ELF-1 (cell line): ENCODE measurements at regions not wholly inside any gene's neighbourhood (a gene's known extent, or its start where the extent isn't known, plus 50 kb on each side); places are given as distances from the start of the nearest gene placed in this dataset.
A peak's percentile ranks its signal among the peaks of the same experiment; 100 is the strongest.

Source experiments
- DNase-seq: peaks from one replicate; pipeline ENCODE4 v3.0.0-alpha.2; 2016; ENCODE audit warnings: low read depth, low spot score

DNA sequence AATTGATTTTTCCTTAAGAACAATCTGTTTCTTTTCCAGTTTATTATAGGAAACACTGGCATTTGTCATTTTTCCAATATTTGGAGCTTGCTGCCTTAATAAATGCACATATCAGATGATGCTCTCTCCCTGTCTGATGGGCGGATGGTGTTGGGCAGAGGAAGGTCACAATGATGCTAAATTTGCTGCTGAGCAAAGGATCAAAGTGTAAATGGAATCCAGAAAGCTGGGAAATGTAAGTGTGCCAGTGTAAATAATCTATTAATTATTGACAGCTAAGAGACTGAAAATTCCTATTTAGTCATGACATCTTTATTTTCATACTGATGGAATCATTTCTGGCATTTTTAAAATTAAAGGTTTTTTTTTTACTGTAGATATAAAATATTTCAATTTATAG lies 243.2 kb downstream of the PTBP2 start:
- no peak for DNase-seq

DNA sequence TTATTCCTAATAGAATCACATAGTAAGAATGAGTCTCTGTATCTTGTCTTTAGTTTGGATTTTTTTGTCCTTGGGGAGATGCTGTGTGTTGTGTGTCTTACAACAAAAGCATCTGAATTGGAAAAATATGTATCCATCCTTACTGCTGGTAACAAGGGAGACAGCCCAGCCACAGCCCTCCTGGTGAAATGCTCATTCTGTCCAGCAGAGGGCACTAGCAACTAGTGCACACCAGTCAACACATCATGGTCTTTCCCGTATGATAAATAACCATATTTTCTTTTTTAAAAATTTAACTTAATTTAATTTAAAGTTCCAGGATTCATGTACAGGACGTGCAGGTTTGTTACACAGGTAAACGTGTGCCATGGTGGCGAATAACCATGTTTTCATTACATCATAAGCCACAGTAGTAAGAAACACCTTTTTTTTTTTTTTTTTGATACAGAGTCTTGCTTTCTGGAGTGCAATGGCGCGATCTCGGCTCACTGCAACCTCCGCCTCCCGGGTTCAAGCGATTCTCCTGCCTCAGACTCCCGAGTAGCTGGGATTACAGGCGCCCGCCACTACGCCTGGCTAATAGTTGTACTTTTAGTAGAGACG lies 245.1 kb downstream of the PTBP2 start:
- peak; percentile 80 for DNase-seq

DNA sequence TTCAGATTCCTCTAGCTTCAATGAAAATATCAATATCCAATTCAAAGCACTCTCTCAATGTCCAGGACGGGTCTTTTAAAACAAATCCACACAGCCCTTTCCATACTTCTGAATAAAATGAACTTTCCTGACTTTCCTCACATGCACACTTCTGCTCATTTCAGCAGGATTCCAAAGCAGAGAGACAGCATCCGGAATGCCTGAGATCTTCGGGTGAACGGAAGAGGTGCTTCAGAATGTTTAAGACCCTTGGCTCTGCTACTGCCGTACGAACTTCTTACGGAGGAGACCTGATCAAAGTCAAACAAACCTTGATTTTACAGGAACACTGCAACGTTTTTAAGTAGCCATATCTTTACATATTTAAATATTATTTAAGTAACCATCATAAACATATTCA lies 245.7 kb downstream of the PTBP2 start:
- no peak for DNase-seq

DNA sequence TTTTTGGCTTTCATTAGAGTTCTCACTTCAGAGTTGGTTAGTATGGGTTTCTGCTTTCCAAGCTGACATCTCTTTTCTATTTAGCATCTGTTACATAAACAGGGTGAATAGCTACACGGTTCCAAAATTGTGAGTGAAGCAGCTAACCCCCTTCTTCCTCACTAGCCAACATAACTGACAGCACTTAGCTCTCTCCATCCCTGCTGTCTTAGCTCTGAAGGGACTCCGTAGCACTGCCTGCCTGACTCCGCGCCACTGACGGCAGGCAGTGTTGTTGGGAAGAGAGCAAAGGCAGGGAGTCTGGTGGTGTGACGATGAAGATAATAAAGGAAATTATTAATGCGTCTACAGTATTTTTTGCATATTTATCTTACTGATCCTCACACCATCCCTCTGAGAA lies 247.0 kb downstream of the PTBP2 start:
- DNase-seq, result no peak

DNA sequence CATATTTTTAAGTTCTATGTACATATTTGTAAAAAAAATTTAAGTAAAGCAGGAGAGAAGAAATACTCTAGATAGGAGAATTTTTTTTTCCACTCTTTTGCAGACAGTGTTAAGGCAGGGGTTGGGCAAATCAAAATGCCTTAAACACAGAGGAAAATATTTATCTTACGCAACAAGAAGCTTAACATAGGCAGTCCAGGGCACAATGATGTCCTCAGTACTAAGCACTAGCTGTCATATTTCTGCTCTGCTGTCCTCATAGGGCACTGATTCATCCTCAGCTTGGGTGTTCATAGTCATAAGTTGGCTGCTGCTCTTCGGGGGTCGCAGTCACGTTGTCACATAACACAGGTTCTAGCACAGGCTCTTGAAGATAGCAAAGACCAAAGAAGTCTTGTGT lies 247.4 kb downstream of the PTBP2 start:
- no peak for DNase-seq

DNA sequence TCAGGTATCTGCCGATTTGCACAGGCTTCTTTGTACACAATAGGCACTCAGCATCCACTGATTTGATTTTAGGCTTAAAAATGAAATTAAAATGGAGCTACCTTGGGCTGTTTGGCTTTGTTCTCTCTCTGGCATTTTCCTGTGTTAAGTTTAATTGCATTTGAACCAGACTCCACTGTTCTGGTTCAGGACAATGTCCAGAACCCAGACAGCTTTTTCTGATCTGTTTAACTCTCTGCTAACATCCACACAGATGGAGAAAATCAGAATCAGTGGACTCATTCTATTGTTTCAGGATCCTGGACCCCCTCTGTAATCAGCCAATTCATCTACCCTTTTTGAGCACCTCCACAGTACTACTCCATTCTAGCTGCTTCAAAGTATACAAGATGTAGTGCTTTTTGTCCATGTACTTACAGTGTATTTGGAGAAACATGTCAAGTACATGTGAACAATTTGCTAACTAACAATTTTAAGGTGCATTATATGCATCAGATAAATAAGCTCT lies 248.1 kb downstream of the PTBP2 start:
- DNase-seq, result no peak

DNA sequence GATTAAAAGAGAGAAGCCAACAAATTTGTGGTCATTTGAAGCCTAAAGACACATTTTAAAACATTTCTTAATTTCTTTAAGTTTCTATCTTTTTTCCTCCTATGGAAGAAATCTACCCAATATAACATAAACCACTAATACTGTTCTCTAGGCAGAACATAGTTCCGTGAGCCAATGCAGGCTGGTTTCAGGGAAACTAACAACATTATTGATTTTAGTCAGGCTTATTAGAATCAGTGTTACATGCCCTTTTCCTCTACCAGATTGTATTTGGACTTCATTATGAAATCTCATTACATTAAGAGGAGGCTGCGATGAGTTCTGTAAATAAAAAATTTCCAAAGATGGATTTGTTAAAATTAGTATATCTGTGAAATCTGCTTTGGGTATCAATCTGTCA lies 249.9 kb downstream of the PTBP2 start:
- no peak for DNase-seq

DNA sequence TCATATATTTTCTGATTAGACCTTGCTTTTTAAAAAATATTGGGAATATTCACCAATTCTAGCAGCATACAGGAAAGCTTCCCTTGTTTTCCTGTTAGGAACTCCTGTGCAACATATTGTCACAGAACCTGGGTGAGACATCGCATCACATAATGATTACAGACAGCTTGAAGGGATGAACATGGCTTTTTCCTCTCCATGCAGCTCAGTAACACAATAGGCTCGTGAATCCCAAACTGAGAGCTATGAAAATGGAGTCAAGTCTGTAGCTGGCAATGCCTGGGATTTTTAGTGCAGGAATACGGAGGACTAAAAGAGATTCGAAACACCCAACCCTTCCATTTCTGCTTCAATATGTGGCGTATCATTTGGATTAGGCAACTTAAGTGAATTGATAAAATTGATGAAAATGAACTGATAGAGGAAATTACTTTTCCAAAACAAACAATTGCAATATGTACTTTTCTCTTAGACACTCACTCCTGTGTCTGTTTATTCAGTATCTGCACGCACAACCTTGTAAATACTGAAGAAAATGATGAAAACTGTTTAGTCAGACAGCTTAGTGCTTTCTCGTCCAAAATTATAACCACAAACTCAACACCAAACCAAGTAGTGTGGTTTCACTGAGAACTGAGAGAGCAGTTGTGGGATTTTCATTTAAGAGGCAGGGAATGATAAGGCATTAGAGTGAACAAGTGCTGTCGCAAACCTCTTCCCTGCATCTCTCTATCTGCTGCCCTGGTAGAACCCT lies 250.4 kb downstream of the PTBP2 start:
- no peak for DNase-seq

DNA sequence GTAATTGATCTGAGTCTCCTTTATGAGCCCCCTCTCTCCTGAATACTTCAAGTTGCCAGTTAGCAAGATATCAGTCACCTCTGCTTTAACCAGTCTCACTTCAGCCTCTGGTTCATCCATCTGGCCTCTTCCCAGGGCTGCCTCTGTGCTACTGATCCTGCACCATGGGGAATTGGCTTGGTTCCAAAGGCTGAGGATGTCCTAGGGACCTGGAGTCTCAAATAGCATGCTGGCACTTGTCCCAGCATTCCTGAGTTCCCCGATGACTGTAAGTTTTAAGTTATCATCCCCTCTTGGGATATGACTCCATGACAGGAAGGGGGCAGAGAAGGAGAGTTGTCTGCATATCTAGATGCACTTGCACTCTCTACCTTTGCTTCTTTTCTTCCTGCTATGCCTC lies 252.0 kb downstream of the PTBP2 start:
- DNase-seq, result no peak

DNA sequence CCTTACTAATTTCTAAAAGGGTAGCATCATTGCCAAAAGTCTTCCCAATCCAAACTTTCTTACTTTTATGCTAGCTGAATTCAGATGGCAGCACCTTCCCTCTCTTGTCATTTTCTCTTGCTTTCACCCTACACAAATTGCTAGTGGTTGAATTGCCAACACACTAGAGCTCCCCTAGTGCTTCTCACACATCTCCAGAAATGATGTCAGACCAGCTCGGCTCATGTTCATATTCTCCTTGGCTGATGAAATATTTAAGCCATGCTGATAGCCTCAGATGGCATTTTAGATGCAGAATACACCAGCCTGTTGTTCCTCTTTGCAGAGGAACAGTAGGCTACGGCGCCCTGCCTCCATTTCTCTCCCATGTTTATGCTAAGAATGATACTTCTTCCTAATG lies 256.9 kb downstream of the PTBP2 start:
- no peak for DNase-seq

DNA sequence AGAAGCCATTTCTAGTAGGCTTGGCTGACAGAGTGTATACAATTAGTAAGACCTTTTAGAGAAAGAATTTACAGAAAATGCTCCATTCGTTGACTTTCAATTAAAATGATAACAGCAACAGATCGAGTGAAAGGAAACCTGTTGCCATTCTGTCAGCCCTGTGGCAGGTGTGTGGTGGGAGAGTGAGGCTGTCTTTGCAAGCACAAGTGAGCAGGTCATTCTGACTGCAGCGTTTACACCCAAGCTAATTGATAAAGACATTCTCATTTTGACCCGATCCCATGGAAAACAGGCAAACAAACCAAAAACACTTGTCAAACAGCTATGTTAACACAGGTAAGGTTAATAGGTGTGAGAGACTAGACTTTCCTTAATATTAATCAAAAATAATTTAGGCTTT lies 257.3 kb downstream of the PTBP2 start:
- DNase-seq, result no peak

DNA sequence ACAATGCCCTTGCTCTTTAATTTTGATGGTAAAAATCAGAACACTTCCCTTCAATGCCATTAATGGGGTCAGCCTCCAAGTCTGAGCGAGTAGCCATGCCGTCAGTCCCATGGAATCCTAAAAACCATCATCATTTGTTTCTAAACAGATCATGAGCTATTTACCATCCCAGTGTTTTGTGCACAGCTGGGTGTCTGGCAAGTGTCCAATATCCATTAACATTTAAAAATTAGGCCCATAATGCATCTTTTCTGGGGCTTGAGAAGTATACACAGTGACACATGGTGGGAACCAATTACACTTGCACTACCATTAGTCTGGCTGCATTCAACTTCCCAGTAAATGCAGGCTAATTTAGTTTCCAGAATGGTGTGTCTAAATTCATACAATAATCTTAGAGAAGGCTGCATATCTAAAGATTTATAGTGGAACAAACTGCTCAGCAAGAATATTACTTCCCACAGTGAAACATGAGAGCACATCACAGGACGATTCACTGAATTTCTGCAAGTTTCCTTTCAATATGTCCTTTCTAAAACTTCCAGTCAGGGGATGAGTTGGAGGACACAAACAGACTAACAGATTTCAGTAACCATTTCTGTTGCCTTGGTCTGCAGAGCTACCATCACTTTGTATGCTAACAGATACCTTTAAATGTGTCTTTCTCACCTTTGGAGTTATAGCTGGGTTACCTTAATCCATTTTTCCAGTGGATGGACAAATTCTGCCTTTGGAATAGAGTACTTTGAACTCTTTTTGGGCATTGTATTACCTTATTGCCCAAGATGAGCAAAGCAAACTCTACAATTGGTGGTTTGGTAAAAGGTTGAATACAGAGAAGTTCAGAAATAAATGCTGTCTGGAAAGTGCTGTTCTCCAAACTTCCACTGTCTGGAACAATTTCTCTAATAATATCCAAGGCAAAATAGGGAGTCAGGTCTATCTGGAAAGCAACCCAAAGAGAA lies 258.0 kb downstream of the PTBP2 start:
- no peak for DNase-seq

DNA sequence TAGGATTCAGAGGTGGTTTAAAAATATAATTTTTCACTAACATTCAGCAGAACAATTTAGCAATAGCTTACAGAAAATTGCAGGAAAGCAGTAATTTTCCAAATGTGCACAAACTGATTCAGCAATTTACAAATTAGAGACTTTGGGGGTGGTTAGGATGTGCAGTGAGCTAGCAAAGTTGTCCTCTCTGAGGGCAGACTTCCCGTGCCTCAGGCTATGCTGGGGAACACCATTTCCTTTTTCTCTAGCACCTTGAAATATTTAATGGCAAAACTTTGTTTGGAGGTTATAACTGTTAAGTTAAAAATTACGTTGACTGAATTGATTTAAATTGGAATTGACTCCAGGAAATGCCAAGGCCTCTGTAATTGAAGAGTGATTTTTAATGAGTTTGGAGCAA lies 258.9 kb downstream of the PTBP2 start:
- no peak for DNase-seq

DNA sequence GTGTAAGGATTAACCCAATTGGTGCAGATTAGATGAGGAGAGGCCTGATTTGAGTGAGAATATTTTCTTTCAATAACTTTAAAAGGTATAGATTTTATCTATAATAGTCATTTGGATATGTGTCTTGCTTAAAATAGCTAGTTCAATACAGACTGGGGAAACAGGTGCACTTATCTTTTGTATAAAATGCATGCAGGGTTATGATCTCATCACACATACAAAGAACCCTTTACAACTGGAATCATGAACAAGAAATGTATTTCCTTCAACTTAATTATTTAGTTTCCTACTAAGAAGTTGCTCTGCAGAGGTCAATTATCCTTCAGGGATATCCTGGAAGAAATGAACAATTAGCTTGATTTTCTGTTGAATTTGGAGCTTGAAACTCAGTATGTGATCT lies 259.6 kb downstream of the PTBP2 start:
- DNase-seq, result no peak

DNA sequence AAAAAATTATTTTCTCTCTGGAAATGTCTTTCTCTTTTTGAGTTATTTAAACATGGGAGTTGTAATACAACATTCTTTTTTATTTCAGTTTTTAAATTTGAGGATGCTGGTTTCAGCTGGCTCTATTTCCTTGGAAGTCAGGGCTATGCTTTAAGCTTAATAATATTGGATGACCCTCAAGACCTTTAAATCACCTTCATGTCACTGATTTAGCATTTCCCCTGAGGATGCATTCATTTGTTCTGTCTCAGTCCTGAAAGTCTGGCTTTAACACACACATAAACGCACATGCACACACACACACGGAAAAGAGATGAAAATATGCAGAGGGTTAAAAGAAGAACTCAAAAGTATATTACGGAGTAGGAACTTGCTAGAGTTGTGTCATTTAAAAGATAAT lies 260.5 kb downstream of the PTBP2 start:
- no peak for DNase-seq

DNA sequence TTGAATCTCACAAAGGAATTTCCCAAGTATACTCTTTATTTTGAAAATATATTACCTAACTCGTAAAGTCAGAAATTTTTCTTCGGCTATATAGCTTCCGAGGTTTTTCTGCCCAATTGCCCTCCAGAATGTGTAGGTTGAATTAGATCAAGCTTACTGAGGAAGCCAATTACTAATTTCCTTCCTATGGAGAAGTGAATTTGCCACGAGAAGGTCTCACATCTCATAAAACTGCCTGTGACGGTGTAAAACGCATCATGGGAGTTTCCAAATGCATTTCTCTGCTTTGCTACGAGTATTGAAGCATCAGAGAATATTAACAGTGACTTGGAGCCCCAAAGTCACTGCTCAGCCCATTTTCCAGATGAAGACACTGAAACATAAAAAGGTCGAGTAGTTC lies 262.3 kb downstream of the PTBP2 start:
- DNase-seq, result no peak

DNA sequence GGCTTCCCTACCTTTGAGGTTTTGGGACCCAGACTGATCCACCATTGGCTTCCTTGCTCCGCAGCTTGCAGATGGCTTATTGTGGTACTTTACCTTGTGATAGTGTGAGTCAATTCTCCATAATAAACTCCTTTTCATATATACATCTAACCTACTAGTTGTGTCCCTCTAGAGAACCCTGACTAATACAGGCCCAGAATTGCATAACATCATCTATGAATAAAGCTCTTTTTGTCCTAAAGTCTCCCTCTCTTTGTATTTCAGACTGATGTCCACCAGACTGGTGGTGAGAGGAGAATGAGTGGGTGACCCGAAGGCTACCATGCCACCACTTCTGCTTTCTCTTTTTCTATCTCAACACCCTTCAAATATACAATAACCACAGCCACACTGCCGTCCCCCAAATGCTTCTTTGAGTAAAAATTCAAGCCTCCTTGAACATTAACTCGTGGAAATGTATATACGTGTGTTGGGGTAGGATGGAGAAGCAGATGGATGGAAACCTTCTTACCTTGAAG lies 265.7 kb downstream of the PTBP2 start:
- DNase-seq, result no peak

DNA sequence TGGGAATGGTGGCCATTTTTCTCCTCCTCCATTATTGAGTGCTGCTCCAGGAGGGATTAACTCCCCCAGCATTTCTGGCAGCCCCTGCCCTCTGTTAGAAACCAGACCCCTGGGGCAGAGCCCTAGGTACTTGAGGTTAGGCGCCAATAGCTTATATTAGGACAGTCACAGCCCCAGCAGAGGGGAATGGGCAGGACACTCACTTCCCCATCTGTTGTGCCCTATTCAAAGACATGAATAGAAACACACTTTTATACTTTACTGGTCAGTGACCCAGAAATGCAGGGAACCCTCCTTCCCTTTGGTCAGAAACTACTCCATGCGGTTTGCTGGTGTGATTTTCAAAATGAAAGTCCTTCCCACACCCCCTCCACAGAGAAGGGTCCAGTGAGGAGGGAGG lies 267.7 kb downstream of the PTBP2 start:
- no peak for DNase-seq

DNA sequence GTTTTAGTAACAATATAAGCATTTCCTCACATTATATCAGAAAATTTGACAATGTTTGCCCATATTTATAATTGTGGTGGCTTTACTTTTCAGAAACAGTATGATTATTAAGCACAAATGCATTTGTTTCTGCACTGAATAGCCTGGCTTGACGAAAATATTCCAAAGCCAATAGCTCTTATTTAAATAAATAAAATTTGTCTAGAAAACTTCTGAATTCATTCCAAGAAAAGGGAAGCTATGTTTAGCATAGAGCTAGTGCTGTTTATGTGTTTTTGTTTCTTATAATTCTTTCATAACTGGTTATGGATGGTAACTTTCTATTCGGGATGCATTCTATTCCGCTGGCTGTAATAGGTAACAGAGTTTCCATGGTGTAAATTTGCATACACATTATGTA lies 268.6 kb downstream of the PTBP2 start:
- no peak for DNase-seq

DNA sequence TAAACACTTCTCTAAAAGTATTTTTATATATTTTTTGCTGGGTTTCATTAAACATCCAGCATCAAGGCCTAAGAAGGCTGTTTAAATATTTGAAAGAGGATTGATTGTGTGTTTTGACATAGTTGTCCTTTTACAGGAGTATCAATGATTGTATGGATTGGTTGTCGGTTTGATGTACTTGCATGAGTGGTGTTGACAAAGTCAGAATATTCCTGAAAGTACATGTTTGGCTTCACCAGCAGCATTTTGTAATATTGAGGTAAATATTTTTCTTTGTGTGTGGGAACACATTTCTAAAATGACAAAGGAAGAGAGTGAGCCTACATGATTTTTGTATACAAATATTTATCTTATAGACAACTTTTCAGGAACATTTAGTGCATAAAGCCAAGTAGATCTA lies 269.7 kb downstream of the PTBP2 start:
- DNase-seq, result no peak

DNA sequence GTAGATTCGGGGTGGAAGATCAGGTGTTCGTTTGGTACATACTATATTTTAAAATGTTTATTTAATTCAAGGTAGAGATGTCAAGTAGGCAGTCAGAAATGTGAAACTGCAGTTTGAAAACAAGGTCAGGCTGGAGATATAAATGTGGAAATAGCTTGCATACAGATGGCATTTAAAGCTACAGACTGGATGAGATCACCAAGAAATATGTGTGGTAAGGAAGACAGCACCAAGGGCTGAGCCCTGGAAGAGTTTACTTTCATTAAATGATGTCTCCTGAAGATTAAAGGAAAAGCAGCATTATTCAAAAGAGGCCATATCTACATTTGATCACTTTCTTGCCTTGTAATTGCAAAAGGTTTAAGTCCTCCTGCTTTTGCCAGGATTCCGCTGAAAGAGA lies 271.3 kb downstream of the PTBP2 start:
- DNase-seq, result no peak

DNA sequence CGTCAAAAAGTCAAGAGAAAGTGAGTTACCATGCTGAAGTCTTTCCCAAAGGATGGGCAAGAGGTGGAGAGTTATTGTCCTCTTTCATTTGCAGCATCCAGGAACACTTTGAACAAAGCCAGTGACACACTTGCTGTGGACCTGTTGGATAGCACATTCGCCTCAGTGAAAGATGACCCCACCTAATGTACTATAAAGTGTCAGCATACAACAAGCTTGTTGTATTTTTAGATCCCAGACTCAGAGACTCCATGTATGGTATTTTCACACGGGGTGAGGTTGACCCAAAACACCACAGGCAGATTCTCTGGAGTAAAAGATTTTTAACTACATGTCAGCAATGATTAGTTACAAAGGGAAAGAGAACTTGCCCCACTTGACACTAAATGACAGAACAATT lies 273.8 kb downstream of the PTBP2 start:
- no peak for DNase-seq
